GM10266 (cell line): ENCODE measurements at regions not wholly inside any gene's neighbourhood (a gene's known extent, or its start where the extent isn't known, plus 50 kb on each side); places are given as distances from the start of the nearest gene placed in this dataset.
"Not testable (repeated sequence)": the region's sequence is repeated elsewhere in the genome, so short reads cannot be mapped to it uniquely, and the experiment has no call there.

Experiments used
- DNase-seq: peaks from one replicate; pipeline ENCODE4 v3.0.0; 2012; ENCODE audit errors: extremely low spot score
- CTCF ChIP-seq: IDR thresholded peaks from 2 replicates; pipeline ENCODE4 v1.5.1; 2012; ENCODE audit warnings: mild to moderate bottlenecking, low read depth; ENCODE audit not compliant: control insufficient read depth, insufficient read depth; ENCODE audit errors: missing control alignments

- DNase-seq, result no peak
- no peak for TF ChIP-seq CTCF
These were observed 137.2 kb downstream of the MMUT start for GRCh38 chr6:49325891-49326290.

- DNase-seq, result no peak
- no peak for TF ChIP-seq CTCF
These were observed 140.2 kb downstream of the MMUT start for GRCh38 chr6:49322861-49323260.

GRCh38 chr6:49321561-49322072, 141.4 kb downstream of the MMUT start:
- no peak for TF ChIP-seq CTCF
- no peak for DNase-seq

GRCh38 chr6:49305010-49305409, 158.0 kb downstream of the MMUT start:
- TF ChIP-seq CTCF, result no peak
- DNase-seq, result no peak

GRCh38 chr6:49304393-49304792, 158.7 kb downstream of the MMUT start:
- DNase-seq, result not testable (repeated sequence)

- DNase-seq, result no peak
These were observed 162.1 kb downstream of the MMUT start for GRCh38 chr6:49300911-49301310.

GRCh38 chr6:49300443-49300842, 162.6 kb downstream of the MMUT start:
- no peak for DNase-seq
- TF ChIP-seq CTCF, result no peak

More at GRCh38 chr6:49300911-49301310, 162.1 kb downstream of the MMUT start:
- TF ChIP-seq CTCF, result no peak

- no peak for DNase-seq
- TF ChIP-seq CTCF, result no peak
These were observed 163.8 kb downstream of the MMUT start for GRCh38 chr6:49299279-49299678.
